Breast epithelium (tissue), 4 donors: ENCODE measurements at regions not wholly inside any gene's neighbourhood (a gene's known extent, or its start where the extent isn't known, plus 50 kb on each side); places are given as distances from the start of the nearest gene placed in this dataset.

Experiments used
- DNase-seq, 2 donors: peaks; one replicate each; pipeline ENCODE4 v3.0.0-alpha.2; 2019; ENCODE audit warnings: low spot score in 2 of 2
- H3K27ac ChIP-seq, 2 donors: fragments of 200-600 bp; sonication (generic) in 1 of 2; one replicate each; pipeline ENCODE4 v1.5.1; 2016 to 2019; ENCODE audit warnings: mild to moderate bottlenecking in 1 of 2
- H3K27me3 ChIP-seq, 2 donors: fragments of 200-600 bp; sonication (generic) in 1 of 2; one replicate each; pipeline versions ENCODE4 v1.5.1 to v1.6.0; 2017 to 2019; ENCODE audit warnings: control low read depth in 1 of 2, mild to moderate bottlenecking in 1 of 2
- H3K36me3 ChIP-seq: fragments of 200-600 bp; one replicate; pipeline ENCODE4 v1.5.1; 2019
- H3K4me1 ChIP-seq, 2 donors: fragments of 200-600 bp; sonication (generic); one replicate each; pipeline ENCODE4 v1.5.1; 2016 to 2019; ENCODE audit warnings: control low read depth in 1 of 2
- H3K4me3 ChIP-seq, 3 donors: fragments of 200-600 bp; sonication (generic); 1 replicate in 2 of 3; 2 replicates in 1 of 3; pipeline ENCODE4 v1.5.1; 2016 to 2019; ENCODE audit warnings: mild to moderate bottlenecking in 3 of 3, moderate library complexity in 2 of 3
- H3K9me3 ChIP-seq, 2 donors: fragments of 200-600 bp; sonication (generic) in 1 of 2; one replicate each; pipeline ENCODE4 v1.5.1; 2016 to 2019; ENCODE audit warnings: control low read depth in 1 of 2
- CTCF ChIP-seq, 3 donors: fragments of 450-650 bp; IDR thresholded peaks; one replicate each; pipeline ENCODE4 v1.5.1; 2016 to 2017; ENCODE audit warnings: antibody characterized with exemption in 3 of 3, mild to moderate bottlenecking in 3 of 3, moderate library complexity in 3 of 3
- POLR2A ChIP-seq: fragments of 450-650 bp; IDR thresholded peaks from one replicate; pipeline ENCODE4 v1.6.1; 2016; ENCODE audit warnings: antibody characterized with exemption, mild to moderate bottlenecking, moderate library complexity
- POLR2AphosphoS5 ChIP-seq, 3 donors: sonication (generic); formaldehyde crosslinking; IDR thresholded peaks; one replicate each; pipeline ENCODE4 v1.6.1; 2017; ENCODE audit warnings: antibody characterized with exemption in 3 of 3
- intact Hi-C: fragments of 100-400 bp; cut with DNase I; formaldehyde crosslinking; loops from one replicate; pipeline ENCODE4 v1.15.1; 2023; ENCODE audit warnings: low total_unique reads

- H3K4me1 ChIP-seq = no peaks in the 10 kb centered on the region
- intact Hi-C loops = no loop called here
- no peak overlapping the region for H3K27ac ChIP-seq
Observed at GRCh38 chr5:67720162-67720772, 495.3 kb upstream of the PIK3R1 start.

GRCh38 chr5:67702008-67702407 is 505.4 kb upstream of the CD180 start:
- Histone ChIP-seq H3K4me1 (no peaks in the 10 kb centered on the region), H3K9me3 (peaks cover 12 to 14% of the 10 kb centered on the region in 2 donors), H3K36me3 (no peaks in the 10 kb centered on the region), H3K27ac (no peak overlapping the region), H3K4me3 (no peak overlapping the region), H3K27me3 (no peaks in the 10 kb centered on the region)
- no peak for DNase-seq
- no peak for TF ChIP-seq POLR2AphosphoS5 (IDR thresholded peaks at IDR 0.05)
- TF ChIP-seq CTCF (IDR thresholded peaks at IDR 0.05) = no peak
- intact Hi-C loops = no loop called here

More at GRCh38 chr5:67720162-67720772, 495.3 kb upstream of the PIK3R1 start:
- Histone ChIP-seq H3K4me3 (no peak overlapping the region), H3K36me3 (no peaks in the 10 kb centered on the region), H3K9me3 (no peaks in the 10 kb centered on the region), H3K27me3 (no peaks in the 10 kb centered on the region)
- no peak for DNase-seq
- TF ChIP-seq CTCF (IDR thresholded peaks at IDR 0.05) = no peak
- TF ChIP-seq POLR2AphosphoS5 (IDR thresholded peaks at IDR 0.05) = no peak
- TF ChIP-seq POLR2A = no peak

GRCh38 chr5:67699560-67699959 is 503.0 kb upstream of the CD180 start:
- Histone ChIP-seq H3K9me3 (peaks cover 12 to 14% of the 10 kb centered on the region in 2 donors), H3K27me3 (no peaks in the 10 kb centered on the region), H3K36me3 (no peaks in the 10 kb centered on the region), H3K4me3 (no peak overlapping the region), H3K4me1 (no peaks in the 10 kb centered on the region), H3K27ac (no peak overlapping the region)
- intact Hi-C loops = no loop called here
- TF ChIP-seq POLR2A (no peak), CTCF (IDR thresholded peaks at IDR 0.05) (no peak), POLR2AphosphoS5 (IDR thresholded peaks at IDR 0.05) (no peak)
- DNase-seq = no peak

GRCh38 chr5:67696446-67696845 is 499.8 kb upstream of the CD180 start:
- intact Hi-C loops = no loop called here
- no peak overlapping the region for H3K4me3 ChIP-seq
- no peak for DNase-seq
- H3K27me3 ChIP-seq = no peaks in the 10 kb centered on the region
- H3K9me3 ChIP-seq = no peaks in the 10 kb centered on the region
- H3K4me1 ChIP-seq = peaks cover 0 to 8% of the 10 kb centered on the region in 2 donors
- no peak overlapping the region for H3K27ac ChIP-seq
- TF ChIP-seq POLR2A (no peak), CTCF (IDR thresholded peaks at IDR 0.05) (no peak), POLR2AphosphoS5 (IDR thresholded peaks at IDR 0.05) (no peak)
- H3K36me3 ChIP-seq = no peaks in the 10 kb centered on the region

GRCh38 chr5:67695369-67695768 is 498.8 kb upstream of the CD180 start:
- intact Hi-C loops = no loop called here
- Histone ChIP-seq H3K36me3 (no peaks in the 10 kb centered on the region), H3K9me3 (no peaks in the 10 kb centered on the region), H3K27ac (peak overlapping the region; percentile 30 to 59), H3K4me1 (peaks cover 0 to 8% of the 10 kb centered on the region in 2 donors), H3K27me3 (no peaks in the 10 kb centered on the region), H3K4me3 (no peak overlapping the region)
- TF ChIP-seq CTCF (IDR thresholded peaks at IDR 0.05) (no peak), POLR2AphosphoS5 (IDR thresholded peaks at IDR 0.05) (no peak), POLR2A (no peak)
- no peak for DNase-seq
